Spleen (tissue), 11 donors: ENCODE measurements at regions not wholly inside any gene's neighbourhood (a gene's known extent, or its start where the extent isn't known, plus 50 kb on each side); places are given as distances from the start of the nearest gene placed in this dataset.

ENCODE experiments used
- DNase-seq: peaks from one replicate; pipeline ENCODE4 v3.0.0-alpha.2; 2020
- H3K27ac ChIP-seq, 8 donors: fragments of 200-600 bp; sonication (generic) in 7 of 8; 1 replicate in 4 of 8; 2 replicates in 4 of 8; pipeline versions ENCODE4 v1.5.0 to v1.8.0; 2016 to 2021; ENCODE audit warnings: inconsistent platforms in 4 of 8, mild to moderate bottlenecking in 4 of 8, moderate library complexity in 1 of 8
- H3K27me3 ChIP-seq, 7 donors: fragments of 200-600 bp; sonication (generic) in 6 of 7; replicated peaks in 1 of 7; 1 replicate in 4 of 7; 2 replicates in 3 of 7; pipeline versions ENCODE4 v1.5.0 to v1.8.0; 2016 to 2021; ENCODE audit warnings: inconsistent platforms in 3 of 7, mild to moderate bottlenecking in 1 of 7
- H3K36me3 ChIP-seq, 6 donors: fragments of 200-600 bp; sonication (generic) in 5 of 6; 1 replicate in 4 of 6; 2 replicates in 2 of 6; pipeline versions ENCODE4 v1.5.0 to v1.8.0; 2016 to 2021; ENCODE audit warnings: inconsistent platforms in 2 of 6
- H3K4me1 ChIP-seq, 6 donors: fragments of 200-600 bp; sonication (generic) in 5 of 6; 1 replicate in 3 of 6; 2 replicates in 3 of 6; pipeline versions ENCODE4 v1.5.0 to v1.8.0; 2016 to 2021; ENCODE audit warnings: inconsistent platforms in 3 of 6
- H3K4me3 ChIP-seq, 8 donors: fragments of 200-600 bp; sonication (generic) in 7 of 8; 1 replicate in 4 of 8; 2 replicates in 4 of 8; pipeline versions ENCODE4 v1.5.0 to v1.8.0; 2016 to 2021; ENCODE audit warnings: inconsistent platforms in 4 of 8, mild to moderate bottlenecking in 4 of 8, moderate library complexity in 2 of 8
- H3K9me3 ChIP-seq, 8 donors: fragments of 200-600 bp; sonication (generic) in 7 of 8; 1 replicate in 4 of 8; 2 replicates in 4 of 8; pipeline versions ENCODE4 v1.5.0 to v1.8.0; 2016 to 2021; ENCODE audit warnings: inconsistent platforms in 4 of 8
- CTCF ChIP-seq, 11 experiments: fragments of 200-600 bp in 7 of 11; fragments of 450-650 bp in 4 of 11; sonication (generic) in 4 of 11; IDR thresholded peaks in 8 of 11; conservative IDR thresholded peaks in 3 of 11; 1 replicate in 7 of 11; 2 replicates in 4 of 11; pipeline versions ENCODE4 v1.4.0 to v1.8.0; 2016 to 2021; ENCODE audit warnings: antibody characterized with exemption in 11 of 11, inconsistent platforms in 4 of 11, mild to moderate bottlenecking in 1 of 11
- POLR2A ChIP-seq, 3 donors: fragments of 450-650 bp; IDR thresholded peaks; one replicate each; pipeline ENCODE4 v1.5.1; 2017; ENCODE audit warnings: antibody characterized with exemption in 3 of 3, mild to moderate bottlenecking in 1 of 3
- POLR2AphosphoS5 ChIP-seq, 3 donors: sonication (generic); formaldehyde crosslinking; IDR thresholded peaks; one replicate each; pipeline ENCODE4 v1.5.1; 2017; ENCODE audit warnings: antibody characterized with exemption in 3 of 3
- WGBS, 5 donors: extraction: QIAGEN DNeasy Blood & Tissue Kit in 3 of 5; methylation state at CpG; one replicate each; pipeline versions ENCODE4 v1.1.5 to v1.1.7; 2013 to 2018; 5-methylcytosine and 5-hydroxymethylcytosine counted together
- intact Hi-C: fragments of 100-400 bp; cut with DNase I; formaldehyde crosslinking; loops from one replicate; pipeline ENCODE4 v1.15.0; 2023; ENCODE audit warnings: low total_unique reads
- donor health status: healthy with polysubstance abuse.
- donor health status: DM: no; HTN: no; CAD: no; lungs with moderate emphysema.
- donor health status: DM: no; HTN: no; CAD: no.
- donor health status: Bipolar disorder and iron deficiency.
- donor health status: healthy.
- donor health status: DM: no; HTN: no; CAD: no.
- donor health status: DM: yes; HTN: yes; CAD: no.

- H3K27ac ChIP-seq: no peak overlapping the region
- no peak for DNase-seq
- intact Hi-C loops: no loop called here
- no peaks in the 10 kb centered on the region for H3K4me1 ChIP-seq
- no peaks in the 10 kb centered on the region for H3K36me3 ChIP-seq
- H3K4me3 ChIP-seq: no peak overlapping the region
- TF ChIP-seq POLR2A (IDR thresholded peaks at IDR 0.05) (no peak), POLR2AphosphoS5 (IDR thresholded peaks at IDR 0.05) (no peak), CTCF (IDR thresholded peaks at IDR 0.05 in 8 of 11, conservative IDR thresholded peaks at IDR 0.05 in 3 of 11) (no peak)
- peaks cover 0 to 6% (median 0%) of the 10 kb centered on the region in 8 donors for H3K9me3 ChIP-seq
- no peaks in the 10 kb centered on the region for H3K27me3 ChIP-seq
- 55 to 71% (median 68%) methylated on average over 5 of the region's 5 CpGs for WGBS, 5 donors
Observed at GRCh38 chr14:82445810-82446570, 912.3 kb upstream of the SEL1L start.

- intact Hi-C loops: no loop called here
- 56 to 65% (median 64%) methylated on average over 3 of the region's 3 CpGs for WGBS, 5 donors
- no peaks in the 10 kb centered on the region for H3K27me3 ChIP-seq
- TF ChIP-seq CTCF (IDR thresholded peaks at IDR 0.05 in 8 of 11, conservative IDR thresholded peaks at IDR 0.05 in 3 of 11) (no peak), POLR2A (IDR thresholded peaks at IDR 0.05) (no peak), POLR2AphosphoS5 (IDR thresholded peaks at IDR 0.05) (no peak)
- no peaks in the 10 kb centered on the region for H3K36me3 ChIP-seq
- H3K4me3 ChIP-seq: no peak overlapping the region
- no peaks in the 10 kb centered on the region for H3K9me3 ChIP-seq
- no peak overlapping the region for H3K27ac ChIP-seq
- no peaks in the 10 kb centered on the region for H3K4me1 ChIP-seq
- DNase-seq: no peak
Observed at GRCh38 chr14:82447586-82447985, 913.9 kb upstream of the SEL1L start.

GRCh38 chr14:82449926-82450468 lies 916.3 kb upstream of the SEL1L start:
- Histone ChIP-seq H3K27me3 (no peaks in the 10 kb centered on the region), H3K9me3 (peaks cover 0 to 8% (median 0%) of the 10 kb centered on the region in 8 donors), H3K4me1 (no peaks in the 10 kb centered on the region), H3K36me3 (no peaks in the 10 kb centered on the region), H3K4me3 (no peak overlapping the region), H3K27ac (no peak overlapping the region)
- DNase-seq: no peak
- WGBS, 5 donors: 65 to 79% (median 70%) methylated on average over 5 of the region's 5 CpGs
- TF ChIP-seq CTCF (IDR thresholded peaks at IDR 0.05 in 8 of 11, conservative IDR thresholded peaks at IDR 0.05 in 3 of 11): no peak
- intact Hi-C loops: no loop called here

- H3K9me3 ChIP-seq: peaks cover 0 to 8% (median 0%) of the 10 kb centered on the region in 8 donors
- no peaks in the 10 kb centered on the region for H3K4me1 ChIP-seq
- no peaks in the 10 kb centered on the region for H3K36me3 ChIP-seq
- H3K27me3 ChIP-seq: no peaks in the 10 kb centered on the region
- no peak for TF ChIP-seq CTCF (IDR thresholded peaks at IDR 0.05 in 8 of 11, conservative IDR thresholded peaks at IDR 0.05 in 3 of 11)
- no peak for TF ChIP-seq POLR2A (IDR thresholded peaks at IDR 0.05)
- TF ChIP-seq POLR2AphosphoS5 (IDR thresholded peaks at IDR 0.05): no peak
- no peak overlapping the region for H3K27ac ChIP-seq
- intact Hi-C loops: no loop called here
- no peak overlapping the region for H3K4me3 ChIP-seq
- DNase-seq: no peak
Observed at GRCh38 chr14:82451675-82452074, 918.0 kb upstream of the SEL1L start.
